Activated CD4-positive, alpha-beta T cell treated with anti-CD3 and anti-CD28 coated beads for 36 hours (primary cell): ENCODE measurements at regions not wholly inside any gene's neighbourhood (a gene's known extent, or its start where the extent isn't known, plus 50 kb on each side); places are given as distances from the start of the nearest gene placed in this dataset.

Source experiments
- ATAC-seq: fragments of 200-7000 bp; cut with Tn5 transposase; one replicate; pipeline ENCODE4 v1.10.0; 2021; ENCODE audit warnings: mild to moderate bottlenecking, moderate library complexity
- CTCF ChIA-PET: fragments of 350-600 bp; sonication (Branson Sonifier 250); formaldehyde crosslinking; loops from one replicate; lab custom pipeline; 2021; ENCODE audit warnings: antibody characterized with exemption; lab: Charles Lee
- POLR2A ChIA-PET: fragments of 350-600 bp; sonication (Branson Sonifier 250); formaldehyde crosslinking; loops from one replicate; lab custom pipeline; 2021; ENCODE audit warnings: antibody characterized with exemption, inconsistent platforms; lab: Charles Lee
- DNase-seq: peaks from one replicate; pipeline ENCODE4 v3.0.0-alpha.2; 2020
- H3K27ac Mint-ChIP-seq: one replicate; pipeline ENCODE4 v1.8.0; 2021; ENCODE audit warnings: mixed read lengths
- H3K27me3 Mint-ChIP-seq: one replicate; pipeline ENCODE4 v1.8.0; 2021; ENCODE audit warnings: mixed read lengths
- H3K36me3 Mint-ChIP-seq: one replicate; pipeline ENCODE4 v1.8.0; 2021; ENCODE audit warnings: low read depth, mixed read lengths
- H3K4me1 Mint-ChIP-seq: one replicate; pipeline ENCODE4 v1.8.0; 2021; ENCODE audit warnings: mixed read lengths
- H3K4me3 Mint-ChIP-seq: one replicate; pipeline ENCODE4 v1.8.0; 2021; ENCODE audit warnings: mild to moderate bottlenecking, moderate library complexity, mixed read lengths
- H3K9me3 Mint-ChIP-seq: one replicate; pipeline ENCODE4 v1.8.0; 2021; ENCODE audit warnings: low read depth, mixed read lengths
- intact Hi-C, 2 experiments: fragments of 100-400 bp; cut with DNase I in 1 of 2; cut with micrococcal nuclease in 1 of 2; formaldehyde crosslinking; loops; one replicate each; pipeline versions ENCODE4 v1.14.2 to v1.15.1; 2022 to 2024; cut with DNase I, micrococcal nuclease

GRCh38 chr4:158458271-158458895 lies 63.3 kb upstream of the RXFP1 start:
- Mint-ChIP-seq H3K9me3 (peaks cover 4% of the 10 kb centered on the region), H3K4me1 (no peaks in the 10 kb centered on the region), H3K27me3 (peaks cover 6% of the 10 kb centered on the region), H3K4me3 (no peak overlapping the region), H3K36me3 (no peaks in the 10 kb centered on the region), H3K27ac (no peak overlapping the region)
- CTCF ChIA-PET = no interaction called here
- no peak for DNase-seq
- POLR2A ChIA-PET = no interaction called here
- no peak for ATAC-seq
- intact Hi-C loops = no loop called here

GRCh38 chr4:158459085-158459820 lies 62.4 kb upstream of the RXFP1 start:
- POLR2A ChIA-PET = no interaction called here
- H3K27me3 Mint-ChIP-seq = peaks cover 6% of the 10 kb centered on the region
- intact Hi-C loops = no loop called here

GRCh38 chr4:158461336-158461735 lies 60.3 kb upstream of the RXFP1 start:
- ATAC-seq (no peak), DNase-seq (no peak)
- H3K27ac Mint-ChIP-seq = no peak overlapping the region
- no peaks in the 10 kb centered on the region for H3K4me1 Mint-ChIP-seq
- H3K27me3 Mint-ChIP-seq = peaks cover 6% of the 10 kb centered on the region
- POLR2A ChIA-PET = no interaction called here
- CTCF ChIA-PET = no interaction called here
- H3K4me3 Mint-ChIP-seq = no peak overlapping the region
- H3K36me3 Mint-ChIP-seq = no peaks in the 10 kb centered on the region
- H3K9me3 Mint-ChIP-seq = no peaks in the 10 kb centered on the region
- intact Hi-C loops = no loop called here

More at GRCh38 chr4:158459085-158459820, 62.4 kb upstream of the RXFP1 start:
- H3K4me3 Mint-ChIP-seq = no peak overlapping the region
- DNase-seq = no peak
- H3K4me1 Mint-ChIP-seq = no peaks in the 10 kb centered on the region
- CTCF ChIA-PET = no interaction called here
- no peaks in the 10 kb centered on the region for H3K36me3 Mint-ChIP-seq
- no peak for ATAC-seq
- H3K9me3 Mint-ChIP-seq = peaks cover 4% of the 10 kb centered on the region
- no peak overlapping the region for H3K27ac Mint-ChIP-seq

DNA sequence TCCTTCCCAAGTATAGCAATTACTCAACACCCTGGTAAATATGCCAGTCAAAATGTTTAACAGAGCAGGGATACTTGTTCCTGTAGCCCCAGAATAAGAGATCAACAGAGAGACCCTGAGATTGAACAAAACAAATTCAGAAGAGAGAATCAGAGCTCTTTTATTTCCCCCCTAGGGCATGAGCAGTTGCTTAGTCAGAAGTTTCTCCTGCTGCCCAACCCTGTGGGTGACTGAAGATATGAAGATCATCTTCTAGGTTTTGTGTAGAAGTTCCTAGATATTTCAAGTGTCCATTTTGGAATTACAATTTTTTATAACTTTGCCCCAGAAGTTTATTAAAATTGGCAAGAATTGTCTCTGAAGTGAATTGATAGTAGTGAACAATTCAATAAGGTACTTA lies 59.1 kb upstream of the RXFP1 start:
- H3K27me3 Mint-ChIP-seq = peaks cover 3% of the 10 kb centered on the region
- ATAC-seq (no peak), DNase-seq (no peak)
- intact Hi-C loops = no loop called here
- H3K4me1 Mint-ChIP-seq = no peaks in the 10 kb centered on the region
- no peaks in the 10 kb centered on the region for H3K36me3 Mint-ChIP-seq
- POLR2A ChIA-PET = no interaction called here
- H3K27ac Mint-ChIP-seq = no peak overlapping the region
- H3K4me3 Mint-ChIP-seq = no peak overlapping the region
- no peaks in the 10 kb centered on the region for H3K9me3 Mint-ChIP-seq
- CTCF ChIA-PET = no interaction called here
